AML-193 (cell line): ENCODE measurements at regions not wholly inside any gene's neighbourhood (a gene's known extent, or its start where the extent isn't known, plus 50 kb on each side); places are given as distances from the start of the nearest gene placed in this dataset.

Experiments
- DNase-seq, 2 experiments: peaks; one replicate each; lab custom pipeline; 2025; lab: John Stamatoyannopoulos, UW

- DNase-seq = no peak
Measured at GRCh38 chr7:33728873-33729551, 176.3 kb upstream of the BMPER start.

- DNase-seq = no peak
Measured at GRCh38 chr7:33729726-33730125, 175.6 kb upstream of the BMPER start.

GRCh38 chr7:33730958-33731357 lies 174.4 kb upstream of the BMPER start:
- DNase-seq = no peak

GRCh38 chr7:33731912-33732311 lies 173.4 kb upstream of the BMPER start:
- no peak for DNase-seq

- no peak for DNase-seq
Measured at GRCh38 chr7:33732462-33732861, 172.9 kb upstream of the BMPER start.

- DNase-seq = no peak
Measured at GRCh38 chr7:33733870-33734650, 171.3 kb upstream of the BMPER start.

GRCh38 chr7:33735403-33735802 lies 169.9 kb upstream of the BMPER start:
- no peak for DNase-seq

- DNase-seq = no peak
Measured at GRCh38 chr7:33736521-33737221, 168.7 kb upstream of the BMPER start.

GRCh38 chr7:33738260-33738935 lies 166.9 kb upstream of the BMPER start:
- DNase-seq = no peak

- no peak for DNase-seq
Measured at GRCh38 chr7:33739286-33739685, 166.1 kb upstream of the BMPER start.

GRCh38 chr7:33742521-33742920 lies 162.8 kb upstream of the BMPER start:
- no peak for DNase-seq

GRCh38 chr7:33742999-33743587 lies 162.2 kb upstream of the BMPER start:
- DNase-seq = no peak

- DNase-seq = no peak
Measured at GRCh38 chr7:33743594-33743993, 161.7 kb upstream of the BMPER start.

GRCh38 chr7:33744293-33745075 lies 160.9 kb upstream of the BMPER start:
- DNase-seq = peak; percentile 3 to 5

GRCh38 chr7:33745934-33746333 lies 159.4 kb upstream of the BMPER start:
- DNase-seq = no peak

- DNase-seq = no peak
Measured at GRCh38 chr7:33748793-33749192, 156.5 kb upstream of the BMPER start.

- no peak for DNase-seq
Measured at GRCh38 chr7:33750177-33750576, 155.2 kb upstream of the BMPER start.

- no peak for DNase-seq
Measured at GRCh38 chr7:33751443-33751842, 153.9 kb upstream of the BMPER start.

- no peak for DNase-seq
Measured at GRCh38 chr7:33753881-33754525, 151.3 kb upstream of the BMPER start.
